Activated CD8-positive, alpha-beta T cell treated with anti-CD3 and anti-CD28 coated beads, Interleukin-2, amount 10 ng/mL, durations not matched to agents 7 days and 5 days (primary cell): ENCODE measurements at regions not wholly inside any gene's neighbourhood (a gene's known extent, or its start where the extent isn't known, plus 50 kb on each side); places are given as distances from the start of the nearest gene placed in this dataset.

Source experiments
- ATAC-seq: fragments of 150-1000 bp; cut with Tn5 transposase; one replicate; pipeline ENCODE4 v1.10.0; 2021; ENCODE audit warnings: moderate library complexity
- CTCF ChIA-PET: fragments of 350-600 bp; sonication (Branson Sonifier 250); formaldehyde crosslinking; loops from one replicate; lab custom pipeline; 2021; ENCODE audit warnings: antibody characterized with exemption; lab: Charles Lee
- POLR2A ChIA-PET: fragments of 350-600 bp; sonication (Branson Sonifier 250); formaldehyde crosslinking; loops from one replicate; lab custom pipeline; 2021; ENCODE audit warnings: antibody characterized with exemption; lab: Charles Lee
- DNase-seq: peaks from one replicate; pipeline ENCODE4 v3.0.0-alpha.2; 2020
- H3K27ac Mint-ChIP-seq: one replicate; pipeline ENCODE4 v1.8.0; 2021; ENCODE audit warnings: mild to moderate bottlenecking, mixed read lengths
- H3K27me3 Mint-ChIP-seq: one replicate; pipeline ENCODE4 v1.8.0; 2021; ENCODE audit warnings: low read depth, mixed read lengths
- H3K36me3 Mint-ChIP-seq: one replicate; pipeline ENCODE4 v1.8.0; 2021; ENCODE audit warnings: low read depth, mixed read lengths
- H3K4me1 Mint-ChIP-seq: one replicate; pipeline ENCODE4 v1.8.0; 2021; ENCODE audit warnings: low read depth, mixed read lengths
- H3K4me3 Mint-ChIP-seq: one replicate; pipeline ENCODE4 v1.8.0; 2021; ENCODE audit warnings: mild to moderate bottlenecking, mixed read lengths
- H3K9me3 Mint-ChIP-seq: one replicate; pipeline ENCODE4 v1.8.0; 2022; ENCODE audit warnings: mixed read lengths; ENCODE audit not compliant: insufficient read depth

GRCh38 chr11:91158891-91159537 is 936.2 kb upstream of the CHORDC1 start:
- Mint-ChIP-seq H3K27me3 (no peaks in the 10 kb centered on the region), H3K4me3 (no peak overlapping the region), H3K36me3 (no peaks in the 10 kb centered on the region), H3K9me3 (no peaks in the 10 kb centered on the region), H3K27ac (no peak overlapping the region), H3K4me1 (no peaks in the 10 kb centered on the region)
- DNase-seq (no peak), ATAC-seq (no peak)
- ChIA-PET POLR2A (no interaction called here), CTCF (no interaction called here)

- Mint-ChIP-seq H3K27me3 (no peaks in the 10 kb centered on the region), H3K27ac (no peak overlapping the region), H3K4me3 (no peak overlapping the region), H3K36me3 (no peaks in the 10 kb centered on the region), H3K4me1 (no peaks in the 10 kb centered on the region), H3K9me3 (no peaks in the 10 kb centered on the region)
- ATAC-seq (no peak), DNase-seq (no peak)
- CTCF ChIA-PET, result no interaction called here
- POLR2A ChIA-PET, result no interaction called here
These were observed 935.4 kb upstream of the CHORDC1 start for GRCh38 chr11:91158297-91158696.

GRCh38 chr11:91156041-91156440 is 933.2 kb upstream of the CHORDC1 start:
- POLR2A ChIA-PET, result no interaction called here
- Mint-ChIP-seq H3K36me3 (no peaks in the 10 kb centered on the region), H3K27ac (no peak overlapping the region), H3K4me3 (no peak overlapping the region), H3K27me3 (no peaks in the 10 kb centered on the region), H3K4me1 (no peaks in the 10 kb centered on the region), H3K9me3 (peaks cover 8% of the 10 kb centered on the region)
- DNase-seq (no peak), ATAC-seq (no peak)
- CTCF ChIA-PET, result no interaction called here

- no peak for DNase-seq
- no peaks in the 10 kb centered on the region for H3K36me3 Mint-ChIP-seq
- POLR2A ChIA-PET, result no interaction called here
These were observed 925.0 kb upstream of the CHORDC1 start for GRCh38 chr11:91147885-91148284.

GRCh38 chr11:91141655-91142054 is 918.8 kb upstream of the CHORDC1 start:
- DNase-seq, result no peak
- Mint-ChIP-seq H3K27me3 (no peaks in the 10 kb centered on the region), H3K27ac (no peak overlapping the region), H3K4me1 (no peaks in the 10 kb centered on the region), H3K4me3 (no peak overlapping the region), H3K9me3 (peaks cover 10% of the 10 kb centered on the region), H3K36me3 (no peaks in the 10 kb centered on the region)
- no peak for ATAC-seq
- ChIA-PET POLR2A (no interaction called here), CTCF (no interaction called here)

More at GRCh38 chr11:91147885-91148284, 925.0 kb upstream of the CHORDC1 start:
- no peaks in the 10 kb centered on the region for H3K4me1 Mint-ChIP-seq
- no peaks in the 10 kb centered on the region for H3K27me3 Mint-ChIP-seq
- no peak overlapping the region for H3K4me3 Mint-ChIP-seq
- no peak for ATAC-seq
- no peak overlapping the region for H3K27ac Mint-ChIP-seq
- peaks cover 18% of the 10 kb centered on the region for H3K9me3 Mint-ChIP-seq
- CTCF ChIA-PET, result no interaction called here

- Mint-ChIP-seq H3K4me1 (no peaks in the 10 kb centered on the region), H3K4me3 (no peak overlapping the region), H3K27ac (no peak overlapping the region), H3K36me3 (no peaks in the 10 kb centered on the region), H3K9me3 (peaks cover 4% of the 10 kb centered on the region), H3K27me3 (no peaks in the 10 kb centered on the region)
- DNase-seq (no peak), ATAC-seq (no peak)
- CTCF ChIA-PET, result no interaction called here
- POLR2A ChIA-PET, result no interaction called here
These were observed 913.8 kb upstream of the CHORDC1 start for GRCh38 chr11:91136631-91137030.

GRCh38 chr11:91133361-91133760 is 910.5 kb upstream of the CHORDC1 start:
- H3K4me1 Mint-ChIP-seq, result no peaks in the 10 kb centered on the region

GRCh38 chr11:91129596-91129995 is 906.7 kb upstream of the CHORDC1 start:
- DNase-seq (no peak), ATAC-seq (no peak)
- Mint-ChIP-seq H3K27me3 (no peaks in the 10 kb centered on the region), H3K27ac (no peak overlapping the region), H3K4me1 (no peaks in the 10 kb centered on the region), H3K36me3 (no peaks in the 10 kb centered on the region), H3K9me3 (peaks cover 13% of the 10 kb centered on the region), H3K4me3 (no peak overlapping the region)
- POLR2A ChIA-PET, result no interaction called here
- CTCF ChIA-PET, result no interaction called here

More at GRCh38 chr11:91133361-91133760, 910.5 kb upstream of the CHORDC1 start:
- H3K27me3 Mint-ChIP-seq, result no peaks in the 10 kb centered on the region
- H3K36me3 Mint-ChIP-seq, result no peaks in the 10 kb centered on the region
- ATAC-seq (no peak), DNase-seq (no peak)
- ChIA-PET CTCF (no interaction called here), POLR2A (no interaction called here)
- no peak overlapping the region for H3K27ac Mint-ChIP-seq
- no peak overlapping the region for H3K4me3 Mint-ChIP-seq
- H3K9me3 Mint-ChIP-seq, result peaks cover 13% of the 10 kb centered on the region

GRCh38 chr11:91124363-91124762 is 901.5 kb upstream of the CHORDC1 start:
- ATAC-seq, result no peak
- DNase-seq, result no peak
- Mint-ChIP-seq H3K27ac (no peak overlapping the region), H3K4me1 (no peaks in the 10 kb centered on the region), H3K27me3 (no peaks in the 10 kb centered on the region), H3K4me3 (no peak overlapping the region), H3K36me3 (no peaks in the 10 kb centered on the region), H3K9me3 (peaks cover 14% of the 10 kb centered on the region)
- ChIA-PET CTCF (no interaction called here), POLR2A (no interaction called here)

- Mint-ChIP-seq H3K36me3 (no peaks in the 10 kb centered on the region), H3K27me3 (no peaks in the 10 kb centered on the region), H3K9me3 (peaks cover 5% of the 10 kb centered on the region), H3K27ac (no peak overlapping the region), H3K4me3 (no peak overlapping the region), H3K4me1 (no peaks in the 10 kb centered on the region)
- POLR2A ChIA-PET, result no interaction called here
- ATAC-seq (no peak), DNase-seq (no peak)
- CTCF ChIA-PET, result no interaction called here
These were observed 892.3 kb upstream of the CHORDC1 start for GRCh38 chr11:91115116-91115515.

- Mint-ChIP-seq H3K36me3 (no peaks in the 10 kb centered on the region), H3K27me3 (no peaks in the 10 kb centered on the region), H3K27ac (no peak overlapping the region), H3K4me1 (no peaks in the 10 kb centered on the region), H3K9me3 (peaks cover 9% of the 10 kb centered on the region), H3K4me3 (no peak overlapping the region)
- no peak for DNase-seq
- ATAC-seq, result no peak
- POLR2A ChIA-PET, result no interaction called here
- CTCF ChIA-PET, result no interaction called here
These were observed 881.4 kb upstream of the CHORDC1 start for GRCh38 chr11:91104237-91104636.

- ChIA-PET CTCF (no interaction called here), POLR2A (no interaction called here)
- H3K4me3 Mint-ChIP-seq, result no peak overlapping the region
- no peaks in the 10 kb centered on the region for H3K4me1 Mint-ChIP-seq
- no peaks in the 10 kb centered on the region for H3K27me3 Mint-ChIP-seq
- DNase-seq, result no peak
- H3K27ac Mint-ChIP-seq, result no peak overlapping the region
- peaks cover 9% of the 10 kb centered on the region for H3K9me3 Mint-ChIP-seq
- no peak for ATAC-seq
- no peaks in the 10 kb centered on the region for H3K36me3 Mint-ChIP-seq
These were observed 877.6 kb upstream of the CHORDC1 start for GRCh38 chr11:91100427-91100826.

GRCh38 chr11:91097083-91097482 is 874.2 kb upstream of the CHORDC1 start:
- no peak overlapping the region for H3K4me3 Mint-ChIP-seq
- H3K36me3 Mint-ChIP-seq, result no peaks in the 10 kb centered on the region
- CTCF ChIA-PET, result no interaction called here
- no peaks in the 10 kb centered on the region for H3K27me3 Mint-ChIP-seq
- DNase-seq (no peak), ATAC-seq (no peak)
- H3K9me3 Mint-ChIP-seq, result peaks cover 4% of the 10 kb centered on the region
- POLR2A ChIA-PET, result no interaction called here
- H3K4me1 Mint-ChIP-seq, result no peaks in the 10 kb centered on the region
- no peak overlapping the region for H3K27ac Mint-ChIP-seq
